Left cardiac atrium (tissue), 4 donors: ENCODE measurements at regions not wholly inside any gene's neighbourhood (a gene's known extent, or its start where the extent isn't known, plus 50 kb on each side); places are given as distances from the start of the nearest gene placed in this dataset.

Experiments used
- ATAC-seq, 2 donors: fragments of 200-7000 bp; cut with Tn5 transposase; one replicate each; pipeline ENCODE4 v1.9.1; 2020; ENCODE audit warnings: mild to moderate bottlenecking in 2 of 2, moderate library complexity in 2 of 2
- DNase-seq: peaks from one replicate; pipeline ENCODE4 v3.0.0-alpha.2; 2020
- intact Hi-C, 2 donors: fragments of 100-400 bp; cut with DNase I; formaldehyde crosslinking; loops; one replicate each; pipeline versions ENCODE4 v1.14.1 to v1.15.1; 2022 to 2023
- donor health status: DM: no; HTN: yes; CAD: no.
- donor health status: DM: no; HTN: yes; CAD: no; lungs with severe emphysema.
- donor health status: DM: yes; HTN: yes; CAD: no.
- donor health status: Dilated cardiomyopathy.

- intact Hi-C loops, result no loop called here
- ATAC-seq (no peak), DNase-seq (no peak)
These were observed 303.5 kb upstream of the RTL1 start for GRCh38 chr14:101207041-101207440.

- ATAC-seq (no peak), DNase-seq (no peak)
- intact Hi-C loops, result no loop called here
These were observed 304.4 kb upstream of the RTL1 start for GRCh38 chr14:101207897-101208296.

- ATAC-seq, result no peak
- no peak for DNase-seq
- intact Hi-C loops, result no loop called here
These were observed 306.1 kb upstream of the RTL1 start for GRCh38 chr14:101209594-101209993.

- DNase-seq (no peak), ATAC-seq (no peak)
- intact Hi-C loops, result no loop called here
These were observed 311.7 kb upstream of the RTL1 start for GRCh38 chr14:101215266-101215665.

GRCh38 chr14:101215927-101216326, 312.4 kb upstream of the RTL1 start:
- DNase-seq (no peak), ATAC-seq (no peak)
- intact Hi-C loops, result no loop called here

GRCh38 chr14:101216366-101217079, 313.0 kb upstream of the RTL1 start:
- intact Hi-C loops, result no loop called here
- ATAC-seq (no peak), DNase-seq (no peak)

GRCh38 chr14:101217080-101217463, 313.6 kb upstream of the RTL1 start:
- DNase-seq, result no peak
- ATAC-seq, result no peak
- intact Hi-C loops, result no loop called here

GRCh38 chr14:101217616-101218371, 314.3 kb upstream of the RTL1 start:
- intact Hi-C loops, result no loop called here
- DNase-seq, result no peak
- no peak for ATAC-seq

- ATAC-seq (no peak), DNase-seq (no peak)
- intact Hi-C loops, result no loop called here
These were observed 316.6 kb upstream of the RTL1 start for GRCh38 chr14:101219896-101220703.

GRCh38 chr14:101220921-101221510, 317.5 kb upstream of the RTL1 start:
- DNase-seq (no peak), ATAC-seq (no peak)
- intact Hi-C loops, result no loop called here

- no peak for ATAC-seq
- no peak for DNase-seq
- intact Hi-C loops, result no loop called here
These were observed 318.1 kb upstream of the RTL1 start for GRCh38 chr14:101221549-101222160.

GRCh38 chr14:101222362-101223070, 319.0 kb upstream of the RTL1 start:
- intact Hi-C loops, result no loop called here
- DNase-seq (no peak), ATAC-seq (no peak)

GRCh38 chr14:101223127-101223526, 319.6 kb upstream of the RTL1 start:
- ATAC-seq (no peak), DNase-seq (no peak)
- intact Hi-C loops, result no loop called here

GRCh38 chr14:101223561-101224162, 320.1 kb upstream of the RTL1 start:
- no peak for ATAC-seq
- intact Hi-C loops, result no loop called here
- no peak for DNase-seq

- intact Hi-C loops, result no loop called here
- DNase-seq (no peak), ATAC-seq (no peak)
These were observed 321.0 kb upstream of the RTL1 start for GRCh38 chr14:101224356-101225156.

- ATAC-seq, result no peak
- intact Hi-C loops, result no loop called here
- DNase-seq, result no peak
These were observed 321.9 kb upstream of the RTL1 start for GRCh38 chr14:101225157-101226152.

- intact Hi-C loops, result no loop called here
These were observed 322.7 kb upstream of the RTL1 start for GRCh38 chr14:101226265-101226602.

More at GRCh38 chr14:101226265-101226602, 322.7 kb upstream of the RTL1 start:
- ATAC-seq (no peak), DNase-seq (no peak)
